AG09309 (cell line): ENCODE measurements at regions not wholly inside any gene's neighbourhood (a gene's known extent, or its start where the extent isn't known, plus 50 kb on each side); places are given as distances from the start of the nearest gene placed in this dataset.
"Not testable (repeated sequence)": the region's sequence is repeated elsewhere in the genome, so short reads cannot be mapped to it uniquely, and the experiment has no call there.

ENCODE experiments used
- DNase-seq: peaks from one replicate; pipeline ENCODE4 v3.0.0-alpha.2; 2010; ENCODE audit warnings: low read depth
- H3K4me3 ChIP-seq: 2 replicates; pipeline ENCODE4 v1.5.1; 2011; ENCODE audit warnings: mild to moderate bottlenecking, low read depth, low read length, moderate library complexity; ENCODE audit not compliant: control insufficient read depth
- CTCF ChIP-seq: IDR thresholded peaks from 2 replicates; pipeline ENCODE4 v1.5.1; 2011; ENCODE audit warnings: mild to moderate bottlenecking, low read depth, low read length, inconsistent platforms; ENCODE audit not compliant: insufficient read depth, control insufficient read depth; ENCODE audit errors: missing control alignments

DNA sequence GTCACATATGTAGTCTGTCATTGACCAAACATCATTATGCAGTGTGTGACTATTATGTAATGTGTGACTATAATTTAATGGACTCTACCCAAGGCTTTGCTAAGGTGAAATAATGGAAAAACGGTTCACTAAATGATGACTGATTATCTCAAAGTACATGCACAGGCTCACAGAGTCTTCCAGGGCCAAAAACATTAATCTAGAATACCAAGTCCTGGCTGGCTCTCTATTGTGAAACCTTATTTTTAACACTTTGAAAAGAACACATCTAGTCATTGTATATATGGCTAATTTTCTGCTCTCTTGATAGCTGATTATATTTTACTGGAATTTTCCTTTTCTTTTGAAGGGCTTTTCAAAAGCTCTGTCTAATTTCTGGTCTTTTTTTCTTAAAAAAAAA lies 102.9 kb upstream of the THUMPD2 start:
- H3K4me3 ChIP-seq, result no peak overlapping the region
- TF ChIP-seq CTCF, result no peak
- DNase-seq, result no peak

DNA sequence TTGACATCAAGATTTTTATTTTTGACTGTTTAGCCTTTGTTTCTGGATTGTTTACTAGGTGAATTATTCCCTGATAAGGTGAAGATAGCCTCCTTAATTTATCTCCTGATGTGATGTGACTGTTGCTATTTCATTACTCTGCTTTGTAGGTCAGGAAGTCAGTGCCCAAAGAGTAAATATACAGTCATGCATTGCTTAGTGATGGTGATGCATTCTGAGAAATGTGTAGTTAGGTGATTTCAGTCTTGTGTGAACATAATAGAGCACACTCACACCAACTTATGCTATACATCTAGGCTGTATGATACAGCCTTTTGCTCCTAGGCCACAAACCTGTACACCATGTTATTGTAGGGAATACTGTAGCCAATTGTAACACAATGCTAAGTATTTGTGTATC lies 102.4 kb upstream of the THUMPD2 start:
- no peak overlapping the region for H3K4me3 ChIP-seq
- DNase-seq, result no peak
- no peak for TF ChIP-seq CTCF

DNA sequence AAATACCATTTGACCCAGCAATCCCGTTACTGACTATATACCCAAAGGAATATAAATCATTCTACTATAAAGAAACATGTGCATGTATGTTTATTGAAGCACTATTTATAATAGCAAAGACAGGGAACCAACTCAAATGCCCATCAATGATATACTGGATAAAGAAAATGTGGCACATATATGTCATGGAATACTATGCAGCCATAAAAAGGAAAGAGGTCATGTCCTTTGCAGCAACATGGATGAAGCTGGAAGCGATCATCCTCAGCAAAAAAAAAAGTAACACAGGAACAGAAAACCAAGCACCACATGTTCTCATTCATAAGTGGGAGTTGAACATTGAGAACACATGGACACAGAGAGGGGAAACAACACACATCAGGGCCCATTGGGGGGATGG lies 99.9 kb upstream of the THUMPD2 start:
- H3K4me3 ChIP-seq, DNase-seq: not testable (repeated sequence)

GRCh38 chr2:39875914-39876267 lies 96.8 kb upstream of the THUMPD2 start:
- no peak for DNase-seq
- no peak for TF ChIP-seq CTCF
- no peak overlapping the region for H3K4me3 ChIP-seq

- no peak overlapping the region for H3K4me3 ChIP-seq
- DNase-seq, result peak; percentile 87
- TF ChIP-seq CTCF, result no peak
These were observed 96.3 kb upstream of the THUMPD2 start for GRCh38 chr2:39875182-39875913.

DNA sequence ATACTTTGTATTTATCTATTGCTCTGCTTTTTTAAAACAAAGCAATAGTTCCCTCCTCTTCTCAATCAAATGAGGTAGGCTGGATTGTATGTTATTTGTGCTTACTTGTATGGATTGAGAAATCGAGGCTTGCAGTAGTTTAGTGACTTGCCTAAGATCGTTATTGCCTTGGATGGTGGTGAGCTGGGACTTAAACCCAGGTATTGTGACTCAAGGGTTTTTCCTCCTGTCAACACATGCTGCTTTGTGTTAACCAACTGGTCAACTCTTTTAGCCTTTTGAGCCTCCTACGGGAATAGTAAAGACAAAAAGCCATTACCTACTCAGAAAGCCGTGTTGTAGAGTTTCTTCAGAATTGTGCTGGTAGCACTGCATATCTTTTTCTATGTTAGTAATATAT lies 95.2 kb upstream of the THUMPD2 start:
- TF ChIP-seq CTCF, result no peak
- no peak for DNase-seq
- H3K4me3 ChIP-seq, result no peak overlapping the region

- TF ChIP-seq CTCF, result no peak
- DNase-seq, result no peak
- H3K4me3 ChIP-seq, result no peak overlapping the region
These were observed 94.5 kb upstream of the THUMPD2 start for GRCh38 chr2:39873586-39873985.
